Karpas-422 (cell line): ENCODE measurements at regions not wholly inside any gene's neighbourhood (a gene's known extent, or its start where the extent isn't known, plus 50 kb on each side); places are given as distances from the start of the nearest gene placed in this dataset.

Source experiments
- DNase-seq: peaks from one replicate; pipeline ENCODE4 v3.0.0-alpha.2; 2015
- H2AFZ ChIP-seq: fragments of 200-600 bp; sonication (generic); 2 replicates; pipeline ENCODE4 v1.6.1; 2014; ENCODE audit warnings: antibody characterized with exemption, low read length, mixed read lengths
- H3K27ac ChIP-seq: fragments of 200-600 bp; sonication (generic); 2 replicates; pipeline ENCODE4 v1.5.1; 2014; ENCODE audit warnings: mild to moderate bottlenecking, low read length, moderate library complexity
- H3K27me3 ChIP-seq: fragments of 200-600 bp; sonication (generic); 2 replicates; pipeline ENCODE4 v1.6.1; 2014; ENCODE audit warnings: low read length, mixed read lengths
- H3K36me3 ChIP-seq: fragments of 200-600 bp; sonication (generic); 2 replicates; pipeline ENCODE4 v1.6.1; 2014; ENCODE audit warnings: low read length, mixed read lengths; ENCODE audit not compliant: insufficient read depth
- H3K4me1 ChIP-seq: fragments of 200-600 bp; sonication (generic); 2 replicates; pipeline ENCODE4 v1.6.1; 2014; ENCODE audit warnings: mild to moderate bottlenecking, low read length, mixed read lengths
- H3K4me2 ChIP-seq: fragments of 200-600 bp; sonication (generic); 2 replicates; pipeline ENCODE4 v1.6.1; 2014; ENCODE audit warnings: low read length, low read depth, mild to moderate bottlenecking; ENCODE audit not compliant: poor library complexity, severe bottlenecking
- H3K4me3 ChIP-seq: fragments of 200-600 bp; sonication (generic); 2 replicates; pipeline ENCODE4 v1.5.1; 2014; ENCODE audit warnings: mild to moderate bottlenecking, antibody characterized with exemption, low read length, mixed read lengths
- H3K79me2 ChIP-seq: fragments of 200-600 bp; sonication (generic); 2 replicates; pipeline ENCODE4 v1.6.1; 2014; ENCODE audit warnings: mild to moderate bottlenecking, low read length, mixed read lengths
- H3K9ac ChIP-seq: fragments of 200-600 bp; sonication (generic); 2 replicates; pipeline ENCODE4 v1.6.0; 2014; ENCODE audit warnings: low read length
- H3K9me2 ChIP-seq: fragments of 200-600 bp; sonication (generic), shearing (Covaris generic); replicated peaks from 2 replicates; pipeline ENCODE4 v1.6.0; 2014; ENCODE audit warnings: mild to moderate bottlenecking, low read length, moderate library complexity; ENCODE audit not compliant: insufficient read depth
- H3K9me3 ChIP-seq: fragments of 300-700, 200-600 bp; sonication (generic); 2 replicates; pipeline ENCODE4 v1.6.1; 2014; ENCODE audit warnings: low read length, mixed read lengths
- H4K20me1 ChIP-seq: fragments of 200-600 bp; sonication (generic); 2 replicates; pipeline ENCODE4 v1.6.1; 2014; ENCODE audit warnings: mild to moderate bottlenecking, antibody characterized with exemption, low read length, low read depth; ENCODE audit not compliant: insufficient read depth

GRCh38 chr3:164179110-164179774 lies 899.1 kb downstream of the SI start:
- no peak for DNase-seq
- H3K27me3 ChIP-seq, result no peaks in the 10 kb centered on the region
- H3K79me2 ChIP-seq, result no peaks in the 10 kb centered on the region
- no peak overlapping the region for H3K27ac ChIP-seq
- H3K9ac ChIP-seq, result no peak overlapping the region
- H3K4me3 ChIP-seq, result no peak overlapping the region
- H3K9me2 ChIP-seq, result no peaks in the 10 kb centered on the region
- H3K9me3 ChIP-seq, result peaks cover 11% of the 10 kb centered on the region
- H3K36me3 ChIP-seq, result no peaks in the 10 kb centered on the region
- H3K4me2 ChIP-seq, result no peak overlapping the region
- no peaks in the 10 kb centered on the region for H4K20me1 ChIP-seq
- no peak overlapping the region for H2AFZ ChIP-seq
- no peaks in the 10 kb centered on the region for H3K4me1 ChIP-seq

GRCh38 chr3:164174059-164174458 lies 904.2 kb downstream of the SI start:
- H3K4me2 ChIP-seq, result no peak overlapping the region
- H3K79me2 ChIP-seq, result no peaks in the 10 kb centered on the region
- H3K27ac ChIP-seq, result no peak overlapping the region
- no peak for DNase-seq
- no peaks in the 10 kb centered on the region for H4K20me1 ChIP-seq
- H3K27me3 ChIP-seq, result no peaks in the 10 kb centered on the region
- no peaks in the 10 kb centered on the region for H3K36me3 ChIP-seq
- H3K9me3 ChIP-seq, result peaks cover 11% of the 10 kb centered on the region
- H3K4me3 ChIP-seq, result no peak overlapping the region
- H3K9me2 ChIP-seq, result no peaks in the 10 kb centered on the region
- H2AFZ ChIP-seq, result no peak overlapping the region
- H3K4me1 ChIP-seq, result no peaks in the 10 kb centered on the region
- H3K9ac ChIP-seq, result no peak overlapping the region

- Histone ChIP-seq H2AFZ (no peak overlapping the region), H3K9me3 (peaks cover 8% of the 10 kb centered on the region; the same call in 1 of the 2 replicates), H3K4me1 (no peaks in the 10 kb centered on the region), H3K4me3 (no peak overlapping the region), H3K79me2 (no peaks in the 10 kb centered on the region), H3K4me2 (no peak overlapping the region), H3K36me3 (no peaks in the 10 kb centered on the region), H3K27ac (no peak overlapping the region), H3K27me3 (no peaks in the 10 kb centered on the region), H3K9ac (no peak overlapping the region), H4K20me1 (no peaks in the 10 kb centered on the region), H3K9me2 (no peaks in the 10 kb centered on the region)
- no peak for DNase-seq
These were observed 922.9 kb downstream of the SI start for GRCh38 chr3:164155400-164155799.

- Histone ChIP-seq H3K36me3 (no peaks in the 10 kb centered on the region), H3K79me2 (no peaks in the 10 kb centered on the region), H3K4me2 (no peak overlapping the region), H3K9me2 (no peaks in the 10 kb centered on the region), H3K9ac (no peak overlapping the region), H2AFZ (no peak overlapping the region), H3K4me1 (no peaks in the 10 kb centered on the region), H3K27me3 (no peaks in the 10 kb centered on the region), H3K4me3 (no peak overlapping the region), H3K9me3 (peaks cover 44% of the 10 kb centered on the region), H3K27ac (no peak overlapping the region), H4K20me1 (no peaks in the 10 kb centered on the region)
- no peak for DNase-seq
These were observed 933.5 kb downstream of the SI start for GRCh38 chr3:164144824-164145223.

- no peaks in the 10 kb centered on the region for H4K20me1 ChIP-seq
- no peak for DNase-seq
- no peaks in the 10 kb centered on the region for H3K9me2 ChIP-seq
- no peaks in the 10 kb centered on the region for H3K4me1 ChIP-seq
- H3K9me3 ChIP-seq, result peaks cover 8% of the 10 kb centered on the region; the same call in 1 of the 2 replicates
- H2AFZ ChIP-seq, result no peak overlapping the region
- no peak overlapping the region for H3K4me2 ChIP-seq
- H3K36me3 ChIP-seq, result no peaks in the 10 kb centered on the region
- H3K79me2 ChIP-seq, result no peaks in the 10 kb centered on the region
- no peaks in the 10 kb centered on the region for H3K27me3 ChIP-seq
- no peak overlapping the region for H3K9ac ChIP-seq
- no peak overlapping the region for H3K27ac ChIP-seq
- H3K4me3 ChIP-seq, result no peak overlapping the region
These were observed 945.4 kb downstream of the SI start for GRCh38 chr3:164132878-164133277.

- Histone ChIP-seq H3K9ac (no peak overlapping the region), H2AFZ (no peak overlapping the region), H3K9me2 (no peaks in the 10 kb centered on the region), H3K4me2 (no peak overlapping the region), H3K9me3 (peaks cover 11% of the 10 kb centered on the region), H4K20me1 (no peaks in the 10 kb centered on the region), H3K27ac (no peak overlapping the region), H3K4me1 (no peaks in the 10 kb centered on the region), H3K27me3 (no peaks in the 10 kb centered on the region), H3K79me2 (no peaks in the 10 kb centered on the region), H3K36me3 (no peaks in the 10 kb centered on the region), H3K4me3 (no peak overlapping the region)
- no peak for DNase-seq
These were observed 964.6 kb downstream of the SI start for GRCh38 chr3:164113371-164114332.

GRCh38 chr3:164096352-164096751 lies 981.9 kb downstream of the SI start:
- Histone ChIP-seq H3K79me2 (no peaks in the 10 kb centered on the region), H3K36me3 (no peaks in the 10 kb centered on the region), H3K9me2 (no peaks in the 10 kb centered on the region), H3K4me1 (no peaks in the 10 kb centered on the region), H3K4me2 (no peak overlapping the region), H3K4me3 (no peak overlapping the region), H4K20me1 (no peaks in the 10 kb centered on the region), H3K9me3 (peaks cover 31% of the 10 kb centered on the region), H3K27me3 (no peaks in the 10 kb centered on the region), H3K9ac (no peak overlapping the region), H3K27ac (no peak overlapping the region), H2AFZ (no peak overlapping the region)
- DNase-seq, result no peak

- H3K9me3 ChIP-seq, result peaks cover 31% of the 10 kb centered on the region
- no peak for DNase-seq
- H3K9ac ChIP-seq, result no peak overlapping the region
- H3K27ac ChIP-seq, result no peak overlapping the region
- no peaks in the 10 kb centered on the region for H3K79me2 ChIP-seq
- H3K4me2 ChIP-seq, result no peak overlapping the region
- H3K4me3 ChIP-seq, result no peak overlapping the region
- H3K27me3 ChIP-seq, result no peaks in the 10 kb centered on the region
- no peaks in the 10 kb centered on the region for H3K36me3 ChIP-seq
- H3K9me2 ChIP-seq, result no peaks in the 10 kb centered on the region
- no peaks in the 10 kb centered on the region for H3K4me1 ChIP-seq
- no peak overlapping the region for H2AFZ ChIP-seq
- H4K20me1 ChIP-seq, result no peaks in the 10 kb centered on the region
These were observed 982.3 kb downstream of the SI start for GRCh38 chr3:164095949-164096348.
